GM21390 (cell line): ENCODE measurements at regions not wholly inside any gene's neighbourhood (a gene's known extent, or its start where the extent isn't known, plus 50 kb on each side); places are given as distances from the start of the nearest gene placed in this dataset.

ENCODE experiments used
- ATAC-seq: cut with Tn5 transposase; IDR thresholded peaks from one replicate; pipeline ENCODE4 v1.9.1; 2021; ENCODE audit not compliant: unreplicated experiment

DNA sequence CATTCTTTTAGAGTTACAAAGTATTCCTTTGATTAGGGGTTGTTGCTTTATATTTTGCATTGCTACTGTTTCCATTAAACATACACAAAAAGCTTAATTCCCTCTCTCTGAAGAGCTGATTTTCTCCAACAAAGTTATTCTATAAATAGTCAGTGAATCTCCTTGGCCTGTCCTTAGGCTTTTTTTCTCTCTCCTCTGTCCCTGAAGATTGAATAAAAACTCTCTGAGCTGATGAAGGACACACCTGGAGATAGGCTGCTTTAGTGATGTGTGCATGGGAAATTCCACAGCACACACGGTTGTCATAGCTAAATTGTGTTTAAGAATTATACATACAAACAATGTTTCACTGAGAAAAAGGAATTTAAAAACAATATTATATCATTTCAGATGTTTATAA lies 90.5 kb upstream of the TMEM106B start:
- ATAC-seq = no peak

DNA sequence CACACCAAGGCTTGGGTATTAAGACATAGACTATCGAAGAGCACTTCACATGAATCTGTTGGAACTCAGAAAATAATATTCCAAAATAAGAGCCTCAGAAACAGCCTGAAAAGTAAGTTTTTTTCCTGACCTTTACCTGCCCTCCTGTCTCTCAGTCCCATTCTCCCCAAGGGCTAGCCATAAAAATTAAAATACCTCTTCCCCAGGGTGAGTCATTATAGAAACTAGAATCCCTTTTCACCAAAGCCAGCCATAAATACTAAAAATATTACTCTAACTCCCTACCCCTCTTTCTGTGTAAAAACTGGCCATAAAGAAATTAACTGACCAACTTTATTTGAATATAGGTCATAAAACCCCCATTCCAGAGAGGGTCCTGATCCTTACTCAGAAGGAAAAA lies 87.9 kb upstream of the TMEM106B start:
- no peak for ATAC-seq

DNA sequence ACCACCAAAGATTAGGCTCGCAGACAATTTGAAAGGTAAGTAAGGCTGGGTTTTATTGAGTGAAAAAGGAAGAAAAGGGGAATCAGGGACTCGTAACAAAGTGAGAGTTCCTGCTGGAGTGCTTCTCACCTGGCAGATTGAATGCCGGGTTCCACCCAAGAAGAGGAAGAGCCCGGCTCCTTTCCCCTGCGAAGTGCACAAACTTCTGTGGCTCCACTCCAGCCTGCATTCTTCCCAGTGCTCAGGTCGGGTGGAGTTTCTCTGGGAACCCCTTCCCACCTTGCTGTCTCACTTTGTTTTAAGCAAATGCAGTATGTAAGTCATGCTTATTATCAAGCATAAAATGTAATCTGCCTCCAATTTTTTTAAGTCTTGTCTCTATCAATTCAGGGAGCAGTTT lies 87.1 kb upstream of the TMEM106B start:
- no peak for ATAC-seq

DNA sequence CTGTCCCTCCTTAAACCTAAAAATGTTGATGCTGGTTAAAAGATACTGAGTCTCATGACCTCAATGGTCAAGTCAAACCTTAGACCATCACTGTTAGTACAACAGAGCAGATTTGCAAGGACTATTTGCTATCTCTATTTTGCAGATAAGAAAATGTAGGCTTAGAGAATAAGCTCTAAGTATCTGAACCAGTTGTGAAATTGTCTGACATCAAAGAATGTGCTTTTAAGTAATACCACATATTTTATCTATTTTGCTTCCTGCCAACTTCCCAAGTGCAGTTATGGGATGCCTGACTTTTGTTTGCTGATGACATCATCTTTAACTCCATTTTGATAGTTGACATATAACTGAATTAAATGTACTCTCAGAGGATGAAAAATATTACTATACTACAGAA lies 83.6 kb upstream of the TMEM106B start:
- no peak for ATAC-seq

DNA sequence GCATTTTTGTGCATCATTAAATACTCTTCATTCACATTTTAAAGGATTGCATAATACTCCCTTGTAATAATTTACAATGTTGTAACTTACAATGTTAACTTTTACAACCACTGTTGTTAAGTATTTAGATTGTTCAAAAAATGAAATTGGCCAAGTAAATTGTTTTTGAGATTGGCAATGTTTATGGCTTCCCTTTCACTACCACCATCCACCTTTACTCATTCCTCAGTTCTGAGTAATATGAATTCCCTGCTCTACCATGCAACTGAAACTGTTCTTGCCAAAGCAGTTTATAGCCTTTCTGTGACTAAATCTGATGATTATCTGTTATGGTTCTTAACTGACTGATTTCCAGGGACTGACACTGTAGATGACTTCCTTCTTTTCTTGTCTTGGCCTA lies 80.5 kb upstream of the TMEM106B start:
- no peak for ATAC-seq

DNA sequence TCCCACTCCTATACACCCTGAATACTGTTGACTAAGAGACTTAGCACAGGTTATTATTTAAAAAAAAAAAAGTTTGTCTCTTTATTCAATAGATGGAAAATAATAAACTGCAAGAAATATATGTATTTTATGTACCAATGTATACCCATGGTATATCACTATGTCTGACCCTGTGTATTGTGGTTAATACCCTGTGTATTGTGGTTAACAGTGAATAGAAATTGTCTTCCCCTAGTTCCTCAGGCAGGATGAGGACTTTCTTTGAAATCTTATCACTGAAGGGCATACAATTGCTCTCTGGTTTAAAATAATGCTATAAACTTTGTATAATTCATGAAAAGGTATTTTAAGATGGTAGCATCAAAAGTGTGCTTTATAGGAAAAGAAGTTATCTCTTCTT lies 80.0 kb upstream of the TMEM106B start:
- no peak for ATAC-seq

DNA sequence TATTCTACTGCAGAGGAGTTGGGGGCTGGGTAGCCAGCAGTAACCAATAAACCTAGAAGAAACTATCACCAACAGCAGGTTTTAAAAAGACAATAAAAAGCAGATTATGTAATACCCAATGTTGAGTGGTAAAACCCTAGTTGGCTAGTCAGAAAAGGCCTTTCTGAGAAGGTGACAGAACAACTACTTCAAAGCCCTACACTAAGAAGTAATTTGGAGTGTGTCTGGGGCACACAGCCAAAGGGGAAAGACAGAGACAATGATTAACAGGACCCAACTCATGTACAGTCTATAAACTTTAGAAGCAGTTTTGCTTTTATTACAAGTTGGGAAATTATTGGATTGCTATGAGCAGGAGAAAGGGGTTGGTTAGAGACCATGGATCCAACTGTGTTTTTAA lies 77.2 kb upstream of the TMEM106B start:
- ATAC-seq = no peak

DNA sequence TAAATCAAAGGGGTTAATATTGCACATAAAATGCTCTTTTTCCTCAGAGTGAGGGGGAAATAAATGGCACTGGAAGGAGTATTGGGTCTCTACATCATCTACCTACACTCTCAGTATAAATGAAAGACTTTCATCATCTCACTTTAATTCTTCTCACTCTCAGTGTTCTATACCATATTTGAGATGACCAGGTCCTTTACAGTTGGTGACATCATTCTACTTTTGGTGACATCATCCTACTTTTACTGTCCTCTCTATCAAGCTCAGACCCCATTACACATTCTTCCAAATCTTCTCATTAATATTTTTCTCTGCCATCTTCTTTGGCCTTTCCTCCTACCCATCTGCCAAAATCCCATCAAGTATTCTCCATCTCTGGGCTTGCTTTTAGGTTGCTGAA lies 74.6 kb upstream of the TMEM106B start:
- no peak for ATAC-seq

DNA sequence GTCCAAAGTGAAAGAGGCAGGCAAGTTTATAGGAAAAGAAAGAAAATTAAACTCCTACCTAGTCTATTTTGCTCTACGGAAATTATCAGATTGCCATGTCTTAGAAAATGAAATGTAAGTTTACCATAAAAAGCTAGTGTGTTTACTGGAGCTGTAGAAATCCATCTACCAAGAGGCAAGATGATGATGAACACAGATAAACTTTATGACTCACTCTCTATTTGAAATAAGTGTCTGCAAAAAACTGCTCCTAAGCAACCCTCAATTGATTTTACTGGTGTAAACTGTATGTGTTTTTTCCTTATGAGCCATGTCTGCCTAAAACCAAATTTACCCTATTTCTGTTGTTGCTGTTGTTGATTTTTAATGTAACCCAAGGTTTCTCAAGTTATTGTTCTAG lies 73.8 kb upstream of the TMEM106B start:
- no peak for ATAC-seq

DNA sequence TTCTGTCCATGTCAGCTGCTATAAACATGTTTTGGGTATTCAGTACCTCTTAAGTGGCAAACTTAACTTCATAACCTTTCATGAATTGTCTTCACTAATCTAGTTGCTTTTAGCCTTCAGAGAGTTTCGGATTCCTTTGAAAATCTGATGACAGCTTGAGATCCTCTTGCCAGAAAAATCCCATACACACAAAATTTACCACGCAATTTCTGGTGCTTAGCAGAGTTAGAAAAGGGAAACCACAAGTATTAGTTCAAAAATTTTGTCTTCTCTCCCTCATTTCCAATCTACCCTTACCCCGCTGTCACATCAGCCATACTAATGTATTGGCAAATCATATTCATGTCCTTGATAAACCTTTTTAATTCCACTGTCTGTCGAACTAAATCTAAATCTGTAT lies 72.7 kb upstream of the TMEM106B start:
- no peak for ATAC-seq

DNA sequence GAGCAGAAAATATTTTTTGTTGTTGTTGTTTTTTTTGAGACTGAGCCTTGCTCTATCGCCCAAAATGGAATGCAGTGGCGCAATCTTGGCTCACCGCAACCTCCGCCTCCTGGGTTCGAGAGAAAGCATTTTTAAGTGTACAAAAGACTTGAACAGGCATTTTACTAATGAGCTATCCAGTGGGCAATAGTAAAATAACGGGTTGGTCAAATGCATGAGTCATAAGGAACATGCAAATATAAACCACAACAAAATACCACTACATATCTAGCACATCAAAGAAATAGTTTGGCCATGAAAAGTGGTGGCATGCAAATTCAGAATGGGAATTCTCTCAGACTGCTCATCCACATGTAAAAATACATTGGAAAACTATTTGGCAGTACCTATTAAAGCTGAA lies 71.7 kb upstream of the TMEM106B start:
- ATAC-seq = no peak

DNA sequence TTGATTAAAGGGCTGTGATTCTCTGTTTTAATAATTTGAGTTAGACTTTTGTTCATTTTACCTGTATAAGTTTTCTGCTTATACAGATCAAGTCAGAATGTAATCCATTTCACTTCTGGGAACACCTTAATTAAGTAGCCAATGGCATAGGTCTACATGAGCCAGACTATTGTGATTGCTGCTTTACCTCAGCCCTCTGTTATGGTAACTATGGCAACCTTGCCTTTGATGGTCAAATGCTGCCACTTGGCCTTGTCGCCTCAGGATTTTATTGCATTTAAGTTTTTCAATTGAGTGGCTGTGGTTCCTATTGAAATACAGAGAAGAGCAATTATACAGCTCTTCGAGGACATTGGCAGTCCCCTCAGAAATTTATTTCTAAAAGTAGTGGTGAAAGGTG lies 64.3 kb upstream of the TMEM106B start:
- ATAC-seq = no peak

DNA sequence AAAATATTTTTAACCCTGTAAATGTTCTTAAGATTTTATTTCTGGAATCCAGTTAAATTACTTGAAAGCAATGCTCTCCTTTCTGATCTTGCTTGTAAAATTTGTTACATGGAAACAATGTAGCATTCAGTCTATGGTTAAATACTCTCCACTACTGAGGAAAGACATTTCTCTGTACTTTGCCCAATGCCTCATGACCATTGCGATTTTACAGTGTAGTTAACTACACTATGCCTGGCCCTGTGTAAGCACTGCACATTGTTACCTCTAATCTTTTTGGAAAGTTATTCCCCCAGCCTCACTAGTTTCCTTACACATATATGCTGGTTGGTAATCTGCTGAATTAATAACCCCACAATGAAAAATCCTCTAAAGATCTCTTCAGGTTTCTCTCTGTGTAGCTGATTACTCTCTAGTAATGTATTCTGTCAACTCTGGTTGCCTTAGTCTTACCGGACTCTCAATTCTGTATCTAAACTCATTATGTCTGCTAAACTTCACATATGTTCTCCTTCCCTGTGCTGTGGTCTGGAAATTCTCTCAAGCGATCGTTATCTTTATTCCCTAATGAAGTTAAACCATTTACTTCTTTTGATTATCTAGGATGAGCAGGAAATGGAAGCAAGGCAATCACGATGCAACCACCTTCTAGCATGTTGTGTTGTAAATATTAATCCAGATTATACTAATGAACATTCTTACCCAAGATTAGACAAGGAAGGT lies 58.7 kb upstream of the TMEM106B start:
- no peak for ATAC-seq

DNA sequence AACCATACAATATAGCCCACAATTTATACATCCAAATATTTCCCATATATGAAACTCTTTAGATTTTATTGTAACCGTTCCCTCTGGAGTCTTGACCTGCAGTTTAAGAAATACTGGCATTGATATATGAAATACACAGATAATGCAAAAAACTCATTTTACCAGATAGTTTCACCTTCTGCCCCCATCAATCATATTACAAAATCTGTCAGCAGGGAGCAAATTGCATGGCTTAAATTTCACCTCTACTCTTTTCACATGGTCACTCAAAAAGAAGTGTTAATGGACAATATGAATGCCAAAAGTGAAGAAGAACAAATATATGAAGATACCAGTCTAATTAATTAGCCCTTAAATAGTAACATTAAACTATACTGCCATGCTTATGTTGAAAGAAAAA lies 57.0 kb upstream of the TMEM106B start:
- no peak for ATAC-seq

DNA sequence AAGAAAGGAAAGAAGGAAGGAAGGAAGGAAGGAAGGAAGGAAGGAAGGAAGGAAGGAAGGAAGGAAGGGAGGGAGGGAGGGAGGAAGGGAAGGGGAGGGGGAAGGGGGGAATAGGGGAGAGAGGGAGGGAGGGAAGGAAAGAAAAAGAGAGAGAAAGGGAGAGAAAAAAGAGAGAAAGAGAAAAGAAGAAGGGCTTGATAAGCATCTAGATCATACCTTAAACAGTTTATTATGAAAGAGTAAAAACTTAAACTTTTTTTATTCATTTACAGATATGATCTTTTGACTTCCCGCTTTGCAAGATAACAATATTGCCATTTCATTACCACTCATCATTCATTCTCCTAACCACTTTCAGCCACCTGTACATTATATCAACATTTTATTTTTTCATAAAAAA lies 53.6 kb upstream of the TMEM106B start:
- no peak for ATAC-seq

DNA sequence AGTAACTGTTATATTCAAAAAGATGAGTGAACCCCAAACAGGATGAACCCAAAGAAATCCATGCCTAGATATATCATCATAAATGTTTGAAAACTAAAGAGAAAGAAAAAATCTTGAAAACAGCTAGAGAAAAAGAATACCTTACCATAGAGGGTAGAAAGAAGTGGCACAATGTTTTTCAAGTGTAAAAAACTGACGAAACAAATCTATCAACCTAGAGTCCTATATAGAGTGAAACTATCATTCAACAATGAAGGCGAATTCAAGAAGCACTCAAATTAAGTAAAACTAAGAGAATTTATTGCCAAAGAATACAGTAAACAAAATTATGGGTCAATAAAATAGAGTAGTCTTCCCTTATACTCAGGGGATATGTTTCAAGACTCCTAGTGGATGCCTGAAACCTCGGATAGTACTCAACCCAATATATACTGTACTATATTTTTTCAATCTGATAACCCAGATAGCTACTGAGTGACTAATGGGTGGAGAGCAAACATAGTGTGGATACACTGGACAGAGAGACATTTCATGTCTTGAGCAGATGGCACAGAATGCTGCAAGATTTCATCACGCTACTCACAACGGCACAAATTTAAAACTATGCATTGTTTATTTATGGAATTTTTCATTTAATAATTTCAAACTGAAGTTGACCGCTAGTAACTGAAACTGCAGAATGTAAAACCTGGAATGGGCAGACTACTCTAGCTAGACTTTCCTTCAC lies 52.6 kb upstream of the TMEM106B start:
- ATAC-seq = no peak

DNA sequence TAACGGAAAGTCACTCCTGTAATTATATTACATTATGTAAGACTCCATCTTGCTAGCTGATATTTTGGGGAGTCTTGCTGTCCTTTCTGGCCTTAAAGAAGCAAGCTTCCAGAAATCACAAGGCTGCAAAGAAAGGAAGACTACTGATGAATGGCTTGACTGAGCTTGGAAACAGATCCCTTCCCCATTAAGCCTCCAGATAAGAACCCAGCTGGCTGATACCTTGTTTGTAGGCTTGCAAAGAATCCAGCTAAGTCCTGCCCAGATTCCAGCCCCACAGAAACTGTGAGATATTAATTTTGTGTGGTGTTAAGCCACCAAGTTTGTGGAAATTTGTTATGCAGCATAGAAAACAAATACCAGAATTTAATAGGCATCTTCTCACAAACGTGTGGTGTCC lies 49.9 kb upstream of the TMEM106B start:
- ATAC-seq = no peak
